Adrenal gland (tissue), 9 donors: ENCODE measurements at regions not wholly inside any gene's neighbourhood (a gene's known extent, or its start where the extent isn't known, plus 50 kb on each side); places are given as distances from the start of the nearest gene placed in this dataset.

ENCODE experiments used
- DNase-seq, 7 donors: peaks; one replicate each; pipeline ENCODE4 v3.0.0-alpha.2; 2019 to 2020
- H3K27ac ChIP-seq, 5 donors: fragments of 200-600 bp; sonication (generic) in 4 of 5; 1 replicate in 3 of 5; 2 replicates in 2 of 5; pipeline versions ENCODE4 v1.5.1 to v1.8.0; 2016 to 2020; ENCODE audit warnings: mild to moderate bottlenecking in 1 of 5
- H3K27me3 ChIP-seq: fragments of 200-600 bp; 2 replicates; pipeline ENCODE4 v1.8.0; 2021
- H3K36me3 ChIP-seq, 2 donors: fragments of 200-600 bp; replicated peaks in 1 of 2; 1 replicate in 1 of 2; 2 replicates in 1 of 2; pipeline versions ENCODE4 v1.5.1 to v1.8.0; 2018 to 2022
- H3K4me1 ChIP-seq, 2 donors: fragments of 200-600 bp; replicated peaks in 1 of 2; 1 replicate in 1 of 2; 2 replicates in 1 of 2; pipeline versions ENCODE4 v1.5.1 to v1.8.0; 2018 to 2021
- H3K4me3 ChIP-seq, 4 donors: fragments of 200-600 bp; sonication (generic) in 3 of 4; one replicate each; pipeline ENCODE4 v1.5.1; 2016 to 2018
- H3K9me3 ChIP-seq, 3 donors: fragments of 200-600 bp; sonication (generic) in 1 of 3; replicated peaks in 1 of 3; 1 replicate in 2 of 3; 2 replicates in 1 of 3; pipeline versions ENCODE4 v1.5.1 to v1.8.0; 2016 to 2021
- CTCF ChIP-seq, 6 experiments: fragments of 450-650 bp in 4 of 6; fragments of 200-600 bp in 2 of 6; sonication (generic) in 1 of 6; IDR thresholded peaks; 1 replicate in 5 of 6; 2 replicates in 1 of 6; pipeline versions ENCODE4 v1.5.1 to v1.8.0; 2016 to 2021; ENCODE audit warnings: antibody characterized with exemption in 6 of 6, mild to moderate bottlenecking in 2 of 6, moderate library complexity in 1 of 6
- POLR2A ChIP-seq, 2 donors: fragments of 450-650 bp; IDR thresholded peaks; one replicate each; pipeline ENCODE4 v1.6.1; 2017; ENCODE audit warnings: antibody characterized with exemption in 2 of 2, mild to moderate bottlenecking in 2 of 2, moderate library complexity in 1 of 2
- WGBS, 4 donors: extraction: QIAGEN DNeasy Blood & Tissue Kit in 2 of 4; methylation state at CpG; one replicate each; pipeline versions ENCODE4 v1.1.5 to v1.1.7; 2013 to 2017; 5-methylcytosine and 5-hydroxymethylcytosine counted together
- intact Hi-C, 2 donors: fragments of 100-400 bp; cut with DNase I; formaldehyde crosslinking; loops; one replicate each; pipeline versions ENCODE4 v1.14.1 to v1.15.0; 2022 to 2023
- donor health status: healthy with polysubstance abuse.
- donor health status: Bipolar disorder and iron deficiency.
- donor health status: DM: yes; HTN: yes; CAD: no.
- donor health status: DM: no; HTN: no; CAD: no.
- donor health status: DM: no; HTN: no; CAD: no.

GRCh38 chr18:2414235-2414634 is 157.1 kb downstream of the METTL4 start:
- intact Hi-C loops = no loop called here

GRCh38 chr18:2415656-2416055 is 155.6 kb downstream of the METTL4 start:
- Histone ChIP-seq H3K4me3 (no peak overlapping the region), H3K27ac (no peak overlapping the region), H3K36me3 (no peaks in the 10 kb centered on the region), H3K9me3 (no peaks in the 10 kb centered on the region), H3K27me3 (no peaks in the 10 kb centered on the region), H3K4me1 (no peaks in the 10 kb centered on the region)
- DNase-seq = no peak
- no peak for TF ChIP-seq POLR2A (IDR thresholded peaks at IDR 0.05)
- intact Hi-C loops = no loop called here
- WGBS, 4 donors = 66 to 81% (median 77%) methylated on average over 3 of the region's 3 CpGs

More at GRCh38 chr18:2414235-2414634, 157.1 kb downstream of the METTL4 start:
- DNase-seq = no peak
- no peak overlapping the region for H3K27ac ChIP-seq
- no peaks in the 10 kb centered on the region for H3K36me3 ChIP-seq
- TF ChIP-seq CTCF (IDR thresholded peaks at IDR 0.05) = no peak
- TF ChIP-seq POLR2A (IDR thresholded peaks at IDR 0.05) = no peak
- H3K4me3 ChIP-seq = no peak overlapping the region
- H3K27me3 ChIP-seq = no peaks in the 10 kb centered on the region
- no peaks in the 10 kb centered on the region for H3K9me3 ChIP-seq
- H3K4me1 ChIP-seq = no peaks in the 10 kb centered on the region

GRCh38 chr18:2417861-2418610 is 153.3 kb downstream of the METTL4 start:
- Histone ChIP-seq H3K9me3 (no peaks in the 10 kb centered on the region), H3K27ac (no peak overlapping the region), H3K4me1 (no peaks in the 10 kb centered on the region), H3K27me3 (no peaks in the 10 kb centered on the region), H3K4me3 (no peak overlapping the region), H3K36me3 (no peaks in the 10 kb centered on the region)
- TF ChIP-seq POLR2A (IDR thresholded peaks at IDR 0.05) (no peak), CTCF (IDR thresholded peaks at IDR 0.05) (no peak)
- WGBS, 4 donors = 64 to 72% (median 67%) methylated on average over 5 of the region's 5 CpGs
- intact Hi-C loops = no loop called here
- DNase-seq = no peak

GRCh38 chr18:2420367-2420766 is 150.9 kb downstream of the METTL4 start:
- no peaks in the 10 kb centered on the region for H3K4me1 ChIP-seq
- no peak overlapping the region for H3K27ac ChIP-seq
- H3K36me3 ChIP-seq = no peaks in the 10 kb centered on the region
- WGBS, 4 donors = 63 to 84% (median 74%) methylated on average over 4 of the region's 4 CpGs
- DNase-seq = no peak
- H3K9me3 ChIP-seq = no peaks in the 10 kb centered on the region
- H3K4me3 ChIP-seq = no peak overlapping the region
- H3K27me3 ChIP-seq = no peaks in the 10 kb centered on the region
- TF ChIP-seq CTCF (IDR thresholded peaks at IDR 0.05) (no peak), POLR2A (IDR thresholded peaks at IDR 0.05) (no peak)
- intact Hi-C loops = no loop called here

- Histone ChIP-seq H3K36me3 (no peaks in the 10 kb centered on the region), H3K27ac (no peak overlapping the region), H3K4me1 (no peaks in the 10 kb centered on the region), H3K4me3 (no peak overlapping the region), H3K9me3 (no peaks in the 10 kb centered on the region), H3K27me3 (no peaks in the 10 kb centered on the region)
- intact Hi-C loops = no loop called here
- TF ChIP-seq CTCF (IDR thresholded peaks at IDR 0.05) (no peak), POLR2A (IDR thresholded peaks at IDR 0.05) (no peak)
- 46 to 69% (median 58%) methylated on average over 5 of the region's 5 CpGs for WGBS, 4 donors
- no peak for DNase-seq
Measured at GRCh38 chr18:2423761-2424160, 147.5 kb downstream of the METTL4 start.
